ENCODE measurements at regions not wholly inside any gene's neighbourhood (a gene's known extent, or its start where the extent isn't known, plus 50 kb on each side); places are given as distances from the start of the nearest gene placed in this dataset.

GRCh38 chr11:96894587-96894986 lies 504.8 kb downstream of the JRKL start:
- no peak for DNase-seq (ENCODE audit: low read depth)

GRCh38 chr11:96899971-96900370 lies 510.2 kb downstream of the JRKL start:
- no peak for DNase-seq (ENCODE audit: low read depth)

GRCh38 chr11:96905143-96905542 lies 515.3 kb downstream of the JRKL start:
- DNase-seq (ENCODE audit: low read depth), result no peak

- DNase-seq (ENCODE audit: low read depth), result no peak
Measured at GRCh38 chr11:96905663-96906062, 515.9 kb downstream of the JRKL start.

- DNase-seq (ENCODE audit: low read depth), result no peak
Measured at GRCh38 chr11:96906476-96906875, 516.7 kb downstream of the JRKL start.

- no peak for DNase-seq (ENCODE audit: low read depth)
Measured at GRCh38 chr11:96925862-96926261, 536.0 kb downstream of the JRKL start.

GRCh38 chr11:96940227-96940626 lies 550.4 kb downstream of the JRKL start:
- DNase-seq (ENCODE audit: low read depth), result no peak

GRCh38 chr11:96942855-96943254 lies 553.0 kb downstream of the JRKL start:
- DNase-seq (ENCODE audit: low read depth), result no peak

- DNase-seq (ENCODE audit: low read depth), result no peak
Measured at GRCh38 chr11:96943970-96944369, 554.2 kb downstream of the JRKL start.

GRCh38 chr11:96948066-96948465 lies 558.3 kb downstream of the JRKL start:
- DNase-seq (ENCODE audit: low read depth), result no peak

- DNase-seq (ENCODE audit: low read depth), result no peak
Measured at GRCh38 chr11:96949464-96949863, 559.7 kb downstream of the JRKL start.

- no peak for DNase-seq (ENCODE audit: low read depth)
Measured at GRCh38 chr11:96954587-96955242, 564.9 kb downstream of the JRKL start.

- no peak for DNase-seq (ENCODE audit: low read depth)
Measured at GRCh38 chr11:96960476-96960875, 570.7 kb downstream of the JRKL start.

GRCh38 chr11:96960926-96961325 lies 571.1 kb downstream of the JRKL start:
- DNase-seq (ENCODE audit: low read depth), result no peak

- no peak for DNase-seq (ENCODE audit: low read depth)
Measured at GRCh38 chr11:96961931-96962330, 572.1 kb downstream of the JRKL start.

GRCh38 chr11:96963375-96963774 lies 573.6 kb downstream of the JRKL start:
- no peak for DNase-seq (ENCODE audit: low read depth)

- DNase-seq (ENCODE audit: low read depth), result no peak
Measured at GRCh38 chr11:96964661-96965060, 574.8 kb downstream of the JRKL start.

- no peak for DNase-seq (ENCODE audit: low read depth)
Measured at GRCh38 chr11:96967616-96968015, 577.8 kb downstream of the JRKL start.

- DNase-seq (ENCODE audit: low read depth), result no peak
Measured at GRCh38 chr11:96969251-96969650, 579.4 kb downstream of the JRKL start.

- no peak for DNase-seq (ENCODE audit: low read depth)
Measured at GRCh38 chr11:96978751-96979150, 588.9 kb downstream of the JRKL start.

- DNase-seq (ENCODE audit: low read depth), result no peak
Measured at GRCh38 chr11:96986516-96986915, 596.7 kb downstream of the JRKL start.

GRCh38 chr11:96990914-96991313 lies 601.1 kb downstream of the JRKL start:
- no peak for DNase-seq (ENCODE audit: low read depth)

- no peak for DNase-seq (ENCODE audit: low read depth)
Measured at GRCh38 chr11:97000481-97000880, 610.7 kb downstream of the JRKL start.

- DNase-seq (ENCODE audit: low read depth), result no peak
Measured at GRCh38 chr11:97007283-97007682, 617.5 kb downstream of the JRKL start.
